Kidney (tissue), 13 donors: ENCODE measurements at regions not wholly inside any gene's neighbourhood (a gene's known extent, or its start where the extent isn't known, plus 50 kb on each side); places are given as distances from the start of the nearest gene placed in this dataset.

ENCODE experiments used
- DNase-seq, 5 donors: peaks; one replicate each; pipeline ENCODE4 v3.0.0-alpha.2; 2013 to 2020
- FAIRE-seq: peaks from 2 replicates; lab custom pipeline; 2012; peaks lifted over from hg19 to GRCh38; lab: Jason Lieb, UNC
- H3K27ac ChIP-seq, 2 donors: one replicate each; pipeline ENCODE4 v1.7.0; 2013; ENCODE audit warnings: low read depth in 2 of 2, low read length in 2 of 2, inconsistent platforms in 1 of 2
- H3K27me3 ChIP-seq: one replicate; pipeline ENCODE4 v1.7.1; 2013; ENCODE audit warnings: low read length, inconsistent platforms; ENCODE audit not compliant: control insufficient read depth, insufficient read depth
- H3K36me3 ChIP-seq, 3 donors: one replicate each; pipeline versions ENCODE4 v1.7.0 to v1.7.1; 2013; ENCODE audit warnings: low read length in 3 of 3, control low read depth in 1 of 3, inconsistent platforms in 1 of 3; ENCODE audit not compliant: insufficient read depth in 3 of 3, control insufficient read depth in 2 of 3
- H3K4me1 ChIP-seq, 3 donors: one replicate each; pipeline versions ENCODE4 v1.7.0 to v1.7.1; 2013; ENCODE audit warnings: low read length in 3 of 3, inconsistent platforms in 1 of 3, low read depth in 1 of 3; ENCODE audit not compliant: control insufficient read depth in 2 of 3, insufficient read depth in 2 of 3
- H3K4me3 ChIP-seq, 3 donors: one replicate each; pipeline versions ENCODE4 v1.7.0 to v1.8.1; 2013; ENCODE audit warnings: low read length in 3 of 3, control low read depth in 1 of 3, inconsistent platforms in 1 of 3
- H3K9ac ChIP-seq, 3 donors: one replicate each; pipeline versions ENCODE4 v1.7.0 to v1.7.1; 2013; ENCODE audit warnings: low read length in 3 of 3, control low read depth in 1 of 3, inconsistent platforms in 1 of 3
- H3K9me3 ChIP-seq, 3 donors: one replicate each; pipeline versions ENCODE4 v1.7.0 to v1.7.1; 2013; ENCODE audit warnings: low read length in 3 of 3, control low read depth in 1 of 3, inconsistent platforms in 1 of 3; ENCODE audit not compliant: control insufficient read depth in 2 of 3, insufficient read depth in 1 of 3
- intact Hi-C: fragments of 100-400 bp; cut with DNase I; formaldehyde crosslinking; loops from one replicate; pipeline ENCODE4 v1.11.1; 2022
- TF ChIP-seq, protein P1 (sequence below): IDR thresholded peaks from 3 replicates; pipeline ENCODE4 v1.5.1; 2012; ENCODE audit warnings: mild to moderate bottlenecking, moderate library complexity, borderline replicate concordance; ENCODE audit not compliant: insufficient read depth; ENCODE audit errors: extremely low read depth
- donor health status: control.
- donor health status: control.
- donor health status: control.
- donor health status: control.
- donor health status: control.
- donor health status: DM: yes; HTN: yes; CAD: no.
- donor health status: Normal renal cell carcinoma (clear cell type).

DNA sequence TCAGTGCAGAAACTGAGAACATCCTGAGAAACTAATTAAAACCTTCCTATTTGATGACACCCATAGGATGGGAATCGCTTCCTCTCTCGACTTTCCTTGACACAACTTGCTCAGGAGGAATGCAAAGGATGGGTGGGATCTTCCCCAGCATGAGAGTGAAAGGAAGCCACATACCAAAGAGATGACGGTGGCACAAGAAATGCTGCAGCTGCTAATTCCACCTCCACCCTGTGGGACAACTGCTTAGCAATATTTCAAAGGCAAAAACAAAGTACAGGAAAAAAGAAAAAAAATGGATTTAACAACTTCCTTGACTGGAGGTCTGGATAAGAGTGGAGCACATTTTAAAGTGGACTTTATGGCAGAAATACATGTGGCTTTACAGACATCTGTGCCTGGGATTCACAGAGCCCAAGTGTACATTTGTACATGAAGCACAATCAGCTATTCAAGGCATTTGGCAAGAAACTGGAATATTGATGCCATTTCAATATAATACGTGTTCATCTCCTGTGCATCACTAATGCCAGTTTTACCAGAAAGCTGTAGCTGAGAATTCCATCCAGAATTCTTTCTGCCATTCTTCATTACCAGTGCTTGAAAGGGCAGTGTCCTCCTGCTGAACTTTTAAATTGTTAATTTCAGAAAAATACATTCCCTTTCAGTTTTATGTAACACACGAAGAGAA, 359.2 kb upstream of the ACTBL2 start:
- H3K36me3 ChIP-seq = no peaks in the 10 kb centered on the region
- peak in 4 of 5 donors; percentile 36 to 83 (median 52) for DNase-seq
- H3K4me1 ChIP-seq = no peaks in the 10 kb centered on the region
- H3K4me3 ChIP-seq = no peak overlapping the region
- H3K27me3 ChIP-seq = no peaks in the 10 kb centered on the region
- no peak overlapping the region for H3K27ac ChIP-seq
- no peak overlapping the region for H3K9ac ChIP-seq
- H3K9me3 ChIP-seq = no peaks in the 10 kb centered on the region
- TF ChIP-seq, protein P1, sequence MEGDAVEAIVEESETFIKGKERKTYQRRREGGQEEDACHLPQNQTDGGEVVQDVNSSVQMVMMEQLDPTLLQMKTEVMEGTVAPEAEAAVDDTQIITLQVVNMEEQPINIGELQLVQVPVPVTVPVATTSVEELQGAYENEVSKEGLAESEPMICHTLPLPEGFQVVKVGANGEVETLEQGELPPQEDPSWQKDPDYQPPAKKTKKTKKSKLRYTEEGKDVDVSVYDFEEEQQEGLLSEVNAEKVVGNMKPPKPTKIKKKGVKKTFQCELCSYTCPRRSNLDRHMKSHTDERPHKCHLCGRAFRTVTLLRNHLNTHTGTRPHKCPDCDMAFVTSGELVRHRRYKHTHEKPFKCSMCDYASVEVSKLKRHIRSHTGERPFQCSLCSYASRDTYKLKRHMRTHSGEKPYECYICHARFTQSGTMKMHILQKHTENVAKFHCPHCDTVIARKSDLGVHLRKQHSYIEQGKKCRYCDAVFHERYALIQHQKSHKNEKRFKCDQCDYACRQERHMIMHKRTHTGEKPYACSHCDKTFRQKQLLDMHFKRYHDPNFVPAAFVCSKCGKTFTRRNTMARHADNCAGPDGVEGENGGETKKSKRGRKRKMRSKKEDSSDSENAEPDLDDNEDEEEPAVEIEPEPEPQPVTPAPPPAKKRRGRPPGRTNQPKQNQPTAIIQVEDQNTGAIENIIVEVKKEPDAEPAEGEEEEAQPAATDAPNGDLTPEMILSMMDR = no peak
- FAIRE-seq = no peak
- intact Hi-C loops = no loop called here

DNA sequence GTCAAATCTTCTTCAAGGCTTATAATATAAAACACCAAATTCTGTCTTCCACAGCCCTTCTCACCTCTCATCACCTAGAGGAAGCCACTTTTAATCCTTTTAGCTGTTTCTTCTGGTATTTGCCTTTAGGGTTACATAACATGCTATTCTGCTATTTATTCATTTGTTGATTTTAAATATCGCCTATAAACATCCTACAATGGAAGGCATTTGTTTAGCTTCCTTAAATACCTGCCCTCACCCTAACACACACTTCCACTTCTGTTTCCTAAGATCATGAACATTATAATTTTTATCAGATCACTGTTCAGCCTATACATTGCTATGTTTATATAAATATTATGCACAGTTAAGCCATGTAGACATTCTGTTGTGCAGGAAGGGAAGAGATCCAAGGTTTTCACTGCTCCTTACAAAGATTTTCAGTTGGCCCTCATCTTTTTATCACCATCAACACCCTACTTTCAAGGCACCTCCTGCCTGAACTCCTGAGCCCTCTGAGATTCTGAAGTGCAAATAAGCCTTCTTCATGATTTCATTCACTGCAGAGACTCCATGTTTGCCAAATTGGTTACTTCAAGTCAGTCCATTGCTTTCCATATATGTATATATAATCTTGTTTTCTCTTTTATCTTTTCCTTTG, 356.9 kb upstream of the ACTBL2 start:
- H3K27me3 ChIP-seq = no peaks in the 10 kb centered on the region
- H3K9ac ChIP-seq = no peak overlapping the region
- H3K27ac ChIP-seq = no peak overlapping the region
- intact Hi-C loops = no loop called here
- DNase-seq = no peak
- H3K9me3 ChIP-seq = no peaks in the 10 kb centered on the region
- no peaks in the 10 kb centered on the region for H3K36me3 ChIP-seq
- no peak for FAIRE-seq
- TF ChIP-seq, protein P1 = no peak
- H3K4me3 ChIP-seq = no peak overlapping the region
- no peaks in the 10 kb centered on the region for H3K4me1 ChIP-seq

DNA sequence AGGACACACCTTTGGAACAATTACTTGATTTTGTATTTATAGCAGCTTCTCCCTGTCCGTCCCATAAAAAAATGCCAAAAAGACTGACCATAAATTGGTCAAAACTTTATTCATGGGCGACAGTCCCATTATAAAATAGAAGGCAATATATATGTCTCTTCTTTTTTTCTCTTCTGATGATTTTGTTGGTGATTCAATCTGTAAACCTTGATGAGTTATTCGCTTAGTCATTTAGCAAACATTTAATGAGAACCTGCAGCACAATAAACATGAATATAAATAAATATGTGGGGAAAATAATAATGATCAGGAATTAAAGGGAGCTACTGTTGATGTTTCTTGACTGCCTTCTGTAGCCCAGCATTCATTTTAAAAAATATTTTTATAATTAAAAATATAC, 356.4 kb upstream of the ACTBL2 start:
- DNase-seq (no peak), FAIRE-seq (no peak)
- intact Hi-C loops = no loop called here
- no peaks in the 10 kb centered on the region for H3K9me3 ChIP-seq
- no peak overlapping the region for H3K27ac ChIP-seq
- no peak overlapping the region for H3K9ac ChIP-seq
- no peaks in the 10 kb centered on the region for H3K27me3 ChIP-seq
- TF ChIP-seq, protein P1 = no peak
- no peaks in the 10 kb centered on the region for H3K36me3 ChIP-seq
- H3K4me3 ChIP-seq = no peak overlapping the region
- no peaks in the 10 kb centered on the region for H3K4me1 ChIP-seq

DNA sequence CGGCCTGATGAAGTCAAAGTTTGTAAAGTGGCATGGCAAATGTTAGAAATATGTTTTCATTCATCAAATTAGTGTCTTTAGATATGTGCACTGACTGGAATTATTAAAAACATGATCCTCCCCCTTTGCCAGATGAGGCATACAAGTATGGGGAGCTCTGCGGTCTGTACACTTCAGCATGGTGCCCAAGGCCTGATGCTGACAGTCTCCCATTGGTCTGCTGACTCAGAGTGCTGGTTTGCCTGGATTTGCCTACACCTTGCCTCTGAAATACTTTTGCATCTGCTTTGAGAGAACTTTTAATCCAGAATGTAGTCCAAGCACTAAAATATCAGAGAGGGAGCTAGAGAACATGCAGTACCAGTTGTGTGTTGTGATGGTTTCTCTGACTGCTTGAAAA, 354.3 kb upstream of the ACTBL2 start:
- Histone ChIP-seq H3K27me3 (no peaks in the 10 kb centered on the region), H3K9ac (no peak overlapping the region), H3K27ac (no peak overlapping the region), H3K4me1 (no peaks in the 10 kb centered on the region), H3K4me3 (no peak overlapping the region), H3K9me3 (no peaks in the 10 kb centered on the region), H3K36me3 (no peaks in the 10 kb centered on the region)
- no peak for FAIRE-seq
- DNase-seq = no peak
- intact Hi-C loops = no loop called here
- TF ChIP-seq, protein P1 = no peak
